ENCODE measurements at regions not wholly inside any gene's neighbourhood (a gene's known extent, or its start where the extent isn't known, plus 50 kb on each side); places are given as distances from the start of the nearest gene placed in this dataset.

GRCh38 chr9:108181441-108181840 is 674.3 kb downstream of the ACTL7B start:
- ChIA-PET CTCF (no interaction called here), POLR2A (no interaction called here)

GRCh38 chr9:108180541-108180940 is 675.2 kb downstream of the ACTL7B start:
- no peaks in the 10 kb centered on the region for H3K9me3 ChIP-seq (ENCODE audit: control insufficient read depth, insufficient read depth, low read depth, low read length)
- no peaks in the 10 kb centered on the region for H3K4me1 ChIP-seq (ENCODE audit: control insufficient read depth, insufficient read depth, low read length)
- CTCF ChIA-PET, result no interaction called here
- no peak overlapping the region for H3K4me3 ChIP-seq (ENCODE audit: low read depth, low read length)
- no peak overlapping the region for H3K27ac ChIP-seq (ENCODE audit: extremely low read depth, low read depth, low read length)
- no peaks in the 10 kb centered on the region for H3K36me3 ChIP-seq (ENCODE audit: control insufficient read depth in 2 of 2, insufficient read depth in 1 of 2, low read length in 2 of 2)
- POLR2A ChIA-PET, result no interaction called here
- TF ChIP-seq ZNF660 (tag by site-specific recombination; IDR thresholded peaks at IDR 0.05), result no peak
- no peak for TF ChIP-seq ZNF24 (tag by site-specific recombination; IDR thresholded peaks at IDR 0.05)
- no peak for TF ChIP-seq ZNF561 (tag by site-specific recombination; IDR thresholded peaks at IDR 0.05; ENCODE audit: borderline replicate concordance)
- no peak for TF ChIP-seq WT1 (tag by site-specific recombination; IDR thresholded peaks at IDR 0.05)
- no peak for TF ChIP-seq ZNF776 (tag by site-specific recombination; IDR thresholded peaks at IDR 0.05; ENCODE audit: borderline replicate concordance)
- no peak for TF ChIP-seq KLF17 (tag by site-specific recombination; IDR thresholded peaks at IDR 0.05)
- no peak for TF ChIP-seq OSR2 (tag by site-specific recombination; IDR thresholded peaks at IDR 0.05)
- TF ChIP-seq ZNF518A (tag by site-specific recombination; conservative IDR thresholded peaks at IDR 0.05; ENCODE audit: low read depth), result no peak
- no peak for TF ChIP-seq ZBTB7A (tag by site-specific recombination; IDR thresholded peaks at IDR 0.05; ENCODE audit: low read depth)
- TF ChIP-seq ZNF473 (tag by site-specific recombination; IDR thresholded peaks at IDR 0.05), result no peak
- no peak for TF ChIP-seq TCF7L2 (IDR thresholded peaks at IDR 0.05; ENCODE audit: borderline replicate concordance, low read depth, low read length)
- TF ChIP-seq ZNF433 (tag by site-specific recombination; IDR thresholded peaks at IDR 0.05; ENCODE audit: low read depth), result no peak
- no peak for TF ChIP-seq ZNF701 (tag by site-specific recombination; IDR thresholded peaks at IDR 0.05)

More at GRCh38 chr9:108181441-108181840, 674.3 kb downstream of the ACTL7B start:
- no peak overlapping the region for H3K4me3 ChIP-seq (ENCODE audit: low read depth, low read length)
- H3K4me1 ChIP-seq (ENCODE audit: control insufficient read depth, insufficient read depth, low read length), result no peaks in the 10 kb centered on the region
- H3K27ac ChIP-seq (ENCODE audit: extremely low read depth, low read depth, low read length), result no peak overlapping the region
- no peaks in the 10 kb centered on the region for H3K9me3 ChIP-seq (ENCODE audit: control insufficient read depth, insufficient read depth, low read depth, low read length)
- no peaks in the 10 kb centered on the region for H3K36me3 ChIP-seq (ENCODE audit: control insufficient read depth in 2 of 2, insufficient read depth in 1 of 2, low read length in 2 of 2)
- TF ChIP-seq PRDM1 (tag by site-specific recombination; IDR thresholded peaks at IDR 0.05), result no peak
- no peak for TF ChIP-seq ZNF549 (tag by site-specific recombination; IDR thresholded peaks at IDR 0.05)
- TF ChIP-seq REPIN1 (tag by site-specific recombination; IDR thresholded peaks at IDR 0.05; ENCODE audit: low read depth), result no peak
- no peak for TF ChIP-seq INSM2 (tag by site-specific recombination; IDR thresholded peaks at IDR 0.05)
- no peak for TF ChIP-seq YY2 (tag by site-specific recombination; IDR thresholded peaks at IDR 0.05)
- TF ChIP-seq ZSCAN30 (tag by site-specific recombination; IDR thresholded peaks at IDR 0.05), result no peak
- TF ChIP-seq ZNF660 (tag by site-specific recombination; IDR thresholded peaks at IDR 0.05), result no peak
- TF ChIP-seq GLI2 (tag by site-specific recombination; IDR thresholded peaks at IDR 0.05; ENCODE audit: borderline replicate concordance, low read depth), result no peak
- TF ChIP-seq ZNF488 (tag by site-specific recombination; IDR thresholded peaks at IDR 0.05), result no peak
- no peak for TF ChIP-seq ZFP69B (tag by site-specific recombination; IDR thresholded peaks at IDR 0.05)
- TF ChIP-seq ZIC2 (tag by site-specific recombination; IDR thresholded peaks at IDR 0.05), result no peak
- no peak for TF ChIP-seq ZNF280C (tag by site-specific recombination; IDR thresholded peaks at IDR 0.05)
- TF ChIP-seq ZNF16 (tag by site-specific recombination; IDR thresholded peaks at IDR 0.05; ENCODE audit: low read depth), result no peak
- TF ChIP-seq GLIS1 (tag by site-specific recombination; IDR thresholded peaks at IDR 0.05), result no peak
- TF ChIP-seq ZNF366 (tag by site-specific recombination; conservative IDR thresholded peaks at IDR 0.05), result no peak
- TF ChIP-seq ZNF133 (tag by site-specific recombination; IDR thresholded peaks at IDR 0.05), result no peak
- no peak for TF ChIP-seq ZNF2 (tag by site-specific recombination; IDR thresholded peaks at IDR 0.05)
